IgD-negative memory B cell (primary cell): ENCODE measurements at regions not wholly inside any gene's neighbourhood (a gene's known extent, or its start where the extent isn't known, plus 50 kb on each side); places are given as distances from the start of the nearest gene placed in this dataset.
A peak's percentile ranks its signal among the peaks of the same experiment; 100 is the strongest.

Experiments
- H3K27ac Mint-ChIP-seq, 3 donors: one replicate each; pipeline ENCODE4 v1.8.0; 2020 to 2022; ENCODE audit warnings: mild to moderate bottlenecking in 3 of 3, mixed read lengths in 3 of 3, moderate library complexity in 1 of 3
- H3K27me3 Mint-ChIP-seq: one replicate; pipeline ENCODE4 v1.8.0; 2021; ENCODE audit warnings: mixed read lengths
- H3K36me3 Mint-ChIP-seq: one replicate; pipeline ENCODE4 v1.8.0; 2020; ENCODE audit warnings: mild to moderate bottlenecking, mixed read lengths
- H3K4me1 Mint-ChIP-seq, 3 donors: one replicate each; pipeline ENCODE4 v1.8.0; 2020 to 2022; ENCODE audit warnings: mixed read lengths in 3 of 3, mild to moderate bottlenecking in 1 of 3
- H3K4me3 Mint-ChIP-seq, 4 donors: one replicate each; pipeline ENCODE4 v1.8.0; 2020 to 2022; ENCODE audit warnings: mild to moderate bottlenecking in 4 of 4, mixed read lengths in 4 of 4, moderate library complexity in 3 of 4
- H3K9me3 Mint-ChIP-seq, 3 donors: one replicate each; pipeline ENCODE4 v1.8.0; 2020 to 2021; ENCODE audit warnings: mixed read lengths in 3 of 3, mild to moderate bottlenecking in 1 of 3

DNA sequence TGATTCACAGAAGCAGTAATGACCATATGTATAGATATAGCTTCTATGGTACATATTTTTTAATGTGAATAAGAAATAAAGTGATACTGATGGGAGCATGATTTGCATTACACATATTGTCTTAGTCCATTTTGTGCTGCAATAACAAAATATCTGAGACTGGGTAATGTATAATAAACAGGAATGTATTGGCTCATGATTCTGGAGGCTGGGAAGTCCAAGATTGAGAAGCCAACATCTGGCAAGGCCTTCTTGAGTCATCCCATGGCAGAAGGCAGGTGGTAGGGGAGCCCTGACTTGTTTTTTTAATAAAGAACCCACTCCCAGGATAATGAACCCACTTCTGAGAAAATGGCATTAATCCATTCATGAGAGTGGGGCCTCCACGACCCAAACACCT lies 185.6 kb upstream of the RREB1 start:
- H3K9me3 Mint-ChIP-seq: peaks cover 0 to 3% (median 0%) of the 10 kb centered on the region in 3 donors
- H3K4me3 Mint-ChIP-seq: no peak overlapping the region
- H3K36me3 Mint-ChIP-seq: no peaks in the 10 kb centered on the region
- H3K27ac Mint-ChIP-seq: peak overlapping the region in 1 of 3 donors; percentile 80
- H3K4me1 Mint-ChIP-seq: peaks cover 0 to 1% (median 0%) of the 10 kb centered on the region in 3 donors
- peaks cover 8% of the 10 kb centered on the region for H3K27me3 Mint-ChIP-seq

DNA sequence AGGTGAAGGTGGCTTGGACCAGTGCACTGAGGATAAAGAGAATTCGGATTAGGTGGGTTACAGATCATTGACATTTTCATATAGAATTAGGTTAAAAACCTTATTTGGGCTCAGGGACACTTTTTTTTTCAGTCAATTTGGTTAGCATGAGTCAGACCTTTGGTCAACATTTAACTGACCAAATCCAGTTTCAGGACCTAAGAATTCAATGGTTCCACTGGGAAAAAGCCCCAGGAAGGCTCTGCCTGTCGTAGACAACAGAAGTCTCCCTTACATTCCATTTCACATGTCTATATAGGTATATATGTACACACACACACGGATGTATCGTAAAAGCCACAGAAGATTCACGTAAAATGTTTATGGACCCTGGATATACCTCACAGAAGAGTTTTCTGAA lies 184.2 kb upstream of the RREB1 start:
- no peak overlapping the region for H3K27ac Mint-ChIP-seq
- peaks cover 0 to 3% (median 0%) of the 10 kb centered on the region in 3 donors for H3K9me3 Mint-ChIP-seq
- no peaks in the 10 kb centered on the region for H3K4me1 Mint-ChIP-seq
- H3K36me3 Mint-ChIP-seq: no peaks in the 10 kb centered on the region
- no peak overlapping the region for H3K4me3 Mint-ChIP-seq
- peaks cover 8% of the 10 kb centered on the region for H3K27me3 Mint-ChIP-seq

DNA sequence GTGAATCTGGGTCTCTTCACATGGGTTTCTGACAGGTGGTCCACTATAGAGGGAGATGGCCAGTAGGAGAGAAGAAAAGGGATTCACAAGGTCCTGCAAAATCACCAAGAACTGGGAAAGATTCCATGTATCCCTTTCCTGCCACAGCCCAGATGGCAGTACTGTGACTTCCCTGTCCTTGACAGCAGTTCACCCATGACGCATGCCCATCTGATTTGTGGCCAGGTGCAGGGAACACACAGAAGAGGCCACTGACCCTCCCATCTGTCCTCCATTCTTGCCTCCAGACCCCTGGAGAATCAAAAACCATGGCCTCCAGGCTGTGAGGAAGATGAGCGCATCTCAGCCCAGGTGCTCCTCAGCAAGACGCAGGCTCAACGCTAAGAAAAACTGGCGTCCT lies 183.1 kb upstream of the RREB1 start:
- Mint-ChIP-seq H3K36me3 (no peaks in the 10 kb centered on the region), H3K9me3 (peaks cover 0 to 3% (median 0%) of the 10 kb centered on the region in 3 donors), H3K4me1 (peaks cover 0 to 3% (median 0%) of the 10 kb centered on the region in 3 donors), H3K4me3 (no peak overlapping the region), H3K27ac (no peak overlapping the region), H3K27me3 (peaks cover 11% of the 10 kb centered on the region)

DNA sequence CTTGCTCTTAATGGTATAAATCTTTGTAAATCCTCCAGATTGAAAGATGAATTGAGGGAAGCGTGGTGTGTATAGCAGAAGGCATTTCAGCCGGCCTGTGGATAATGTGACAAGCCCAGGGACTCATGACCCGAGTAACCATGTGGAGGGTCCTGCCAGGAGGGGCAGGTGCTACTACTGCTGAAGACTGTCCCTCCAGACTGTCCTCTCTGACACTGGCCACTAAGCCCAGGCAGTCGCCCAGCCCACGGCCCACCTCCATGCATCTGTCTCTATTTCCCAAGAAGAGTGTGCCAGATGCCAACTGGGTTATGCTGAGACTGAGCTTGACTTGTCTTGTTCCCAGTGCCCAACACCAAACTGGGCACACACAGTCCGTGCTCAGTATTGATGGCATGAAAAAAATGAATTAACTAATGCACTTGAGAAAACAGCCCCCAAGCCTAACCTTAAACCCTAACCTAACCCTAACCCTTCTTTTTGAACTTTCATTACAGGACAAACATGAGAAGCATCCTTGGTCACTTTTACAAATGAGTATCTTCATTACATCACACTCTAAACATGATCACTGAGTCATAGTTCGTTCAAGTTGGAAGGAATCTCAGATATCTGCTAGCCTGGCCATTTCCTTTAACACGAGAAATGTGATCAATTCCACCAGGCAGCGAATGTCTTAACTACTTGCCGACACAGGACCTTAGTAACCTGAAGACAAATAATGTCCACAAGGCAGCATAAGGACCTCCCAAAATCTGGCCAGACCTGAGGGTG lies 182.2 kb upstream of the RREB1 start:
- Mint-ChIP-seq H3K4me3 (no peak overlapping the region), H3K27ac (no peak overlapping the region), H3K4me1 (peaks cover 0 to 3% (median 0%) of the 10 kb centered on the region in 3 donors), H3K36me3 (no peaks in the 10 kb centered on the region), H3K9me3 (peaks cover 0 to 3% (median 0%) of the 10 kb centered on the region in 3 donors), H3K27me3 (peaks cover 10% of the 10 kb centered on the region)

DNA sequence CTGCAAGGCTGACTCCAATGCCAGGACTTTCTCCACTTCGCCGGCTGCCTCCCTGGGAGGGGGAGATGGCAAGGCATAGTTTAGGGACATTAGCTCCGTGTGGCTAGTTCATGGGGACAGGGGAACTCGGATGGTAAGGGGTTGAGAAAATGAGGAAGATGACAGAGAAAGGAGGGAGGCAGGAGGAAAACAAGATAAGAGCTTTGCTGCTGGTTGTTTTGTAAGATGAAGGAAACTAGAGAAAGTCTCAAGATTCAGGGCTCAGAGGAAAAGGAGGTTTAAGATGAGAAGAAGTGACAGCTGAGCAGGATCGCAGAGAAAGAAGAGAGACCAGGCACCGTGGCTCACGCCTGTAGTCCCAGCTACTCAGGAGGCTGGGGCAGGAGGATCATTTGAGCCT lies 180.9 kb upstream of the RREB1 start:
- no peak overlapping the region for H3K4me3 Mint-ChIP-seq

DNA sequence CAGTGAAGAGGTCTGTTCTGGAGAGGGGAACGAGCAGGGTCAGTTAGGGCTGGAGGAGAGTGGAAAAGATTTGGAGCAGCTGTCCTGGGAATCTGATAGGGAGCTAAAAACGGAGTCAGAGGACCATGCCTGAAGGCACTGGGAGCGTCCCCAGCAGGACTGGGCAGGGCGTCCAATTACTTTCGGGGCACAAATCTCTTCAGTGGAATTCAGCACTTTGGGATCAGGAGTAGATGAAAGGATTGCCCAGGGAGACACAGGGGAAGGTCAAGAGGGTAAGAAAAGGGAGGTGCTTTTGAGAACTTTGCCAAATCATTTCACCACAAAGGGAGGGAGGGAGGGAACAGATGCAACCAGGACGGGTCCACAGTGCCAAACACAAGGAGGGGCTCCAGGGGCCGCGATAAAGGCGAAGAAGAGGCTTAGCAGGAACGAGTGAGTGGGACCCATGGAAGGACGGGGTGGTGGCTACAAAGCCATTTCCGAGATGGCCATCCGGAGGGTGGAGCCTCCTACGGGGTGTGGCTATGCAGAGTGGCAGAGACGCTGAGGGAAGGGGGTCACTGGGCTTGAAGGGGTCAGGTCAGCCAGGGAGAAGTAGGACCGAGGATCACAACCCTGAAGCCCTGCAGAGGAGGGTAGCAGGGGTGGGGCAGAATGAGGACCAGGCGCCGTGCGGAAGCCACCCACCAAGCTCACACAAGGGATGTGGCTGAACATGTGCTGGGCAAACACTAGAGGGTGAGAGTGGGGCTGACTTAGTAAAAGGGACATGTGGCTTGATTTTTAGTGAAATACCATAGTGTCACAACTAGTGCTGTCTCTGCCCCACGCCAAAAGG lies 180.0 kb upstream of the RREB1 start:
- no peak overlapping the region for H3K27ac Mint-ChIP-seq
- H3K4me3 Mint-ChIP-seq: peak overlapping the region in 2 of 4 donors; percentile 43 to 74
- H3K4me1 Mint-ChIP-seq: peaks cover 8 to 10% (median 8%) of the 10 kb centered on the region in 3 donors
- peaks cover 0 to 3% (median 0%) of the 10 kb centered on the region in 3 donors for H3K9me3 Mint-ChIP-seq
- H3K27me3 Mint-ChIP-seq: peaks cover 4% of the 10 kb centered on the region
- H3K36me3 Mint-ChIP-seq: no peaks in the 10 kb centered on the region

More for the DNA sequence above, 180.9 kb upstream of the RREB1 start:
- Mint-ChIP-seq H3K36me3 (no peaks in the 10 kb centered on the region), H3K9me3 (peaks cover 0 to 3% (median 0%) of the 10 kb centered on the region in 3 donors), H3K4me1 (peaks cover 6 to 8% (median 7%) of the 10 kb centered on the region in 3 donors), H3K27me3 (peaks cover 4% of the 10 kb centered on the region), H3K27ac (no peak overlapping the region)

DNA sequence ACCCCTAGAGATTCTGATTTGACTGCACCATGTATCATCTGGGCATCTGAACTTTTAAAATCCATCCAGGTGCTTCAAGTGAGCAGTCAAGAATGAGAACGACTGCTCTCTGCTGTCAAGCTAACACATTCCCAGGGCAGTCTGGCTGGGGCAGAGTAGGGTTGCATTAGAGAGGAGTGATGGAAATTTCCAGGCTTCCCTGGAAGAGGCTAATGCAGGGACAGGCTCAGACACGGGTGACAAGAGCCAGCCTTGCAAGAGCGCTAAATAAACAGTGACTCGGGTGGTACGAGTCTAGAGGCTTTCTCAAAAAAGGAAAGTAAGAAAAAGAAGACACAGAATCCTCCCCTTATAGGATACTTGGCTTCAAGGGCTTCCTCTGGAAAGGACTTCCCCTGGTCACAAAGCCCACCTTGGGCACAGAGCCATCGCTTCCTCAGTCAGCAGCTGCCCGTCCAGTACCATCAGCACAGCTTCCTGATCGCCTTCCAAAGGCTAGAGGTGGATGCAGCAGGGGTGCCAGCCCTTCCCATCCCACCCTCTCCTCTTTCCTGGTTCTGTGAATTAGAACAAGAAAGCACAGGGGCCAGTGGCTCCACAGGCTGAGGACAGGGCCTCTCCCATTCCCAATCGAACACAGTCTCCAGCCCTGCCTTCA lies 177.4 kb upstream of the RREB1 start:
- peaks cover 8 to 14% (median 13%) of the 10 kb centered on the region in 3 donors for H3K4me1 Mint-ChIP-seq
- H3K4me3 Mint-ChIP-seq: no peak overlapping the region
- H3K9me3 Mint-ChIP-seq: peaks cover 0 to 3% (median 0%) of the 10 kb centered on the region in 3 donors
- H3K27me3 Mint-ChIP-seq: peaks cover 4% of the 10 kb centered on the region
- no peaks in the 10 kb centered on the region for H3K36me3 Mint-ChIP-seq
- no peak overlapping the region for H3K27ac Mint-ChIP-seq

DNA sequence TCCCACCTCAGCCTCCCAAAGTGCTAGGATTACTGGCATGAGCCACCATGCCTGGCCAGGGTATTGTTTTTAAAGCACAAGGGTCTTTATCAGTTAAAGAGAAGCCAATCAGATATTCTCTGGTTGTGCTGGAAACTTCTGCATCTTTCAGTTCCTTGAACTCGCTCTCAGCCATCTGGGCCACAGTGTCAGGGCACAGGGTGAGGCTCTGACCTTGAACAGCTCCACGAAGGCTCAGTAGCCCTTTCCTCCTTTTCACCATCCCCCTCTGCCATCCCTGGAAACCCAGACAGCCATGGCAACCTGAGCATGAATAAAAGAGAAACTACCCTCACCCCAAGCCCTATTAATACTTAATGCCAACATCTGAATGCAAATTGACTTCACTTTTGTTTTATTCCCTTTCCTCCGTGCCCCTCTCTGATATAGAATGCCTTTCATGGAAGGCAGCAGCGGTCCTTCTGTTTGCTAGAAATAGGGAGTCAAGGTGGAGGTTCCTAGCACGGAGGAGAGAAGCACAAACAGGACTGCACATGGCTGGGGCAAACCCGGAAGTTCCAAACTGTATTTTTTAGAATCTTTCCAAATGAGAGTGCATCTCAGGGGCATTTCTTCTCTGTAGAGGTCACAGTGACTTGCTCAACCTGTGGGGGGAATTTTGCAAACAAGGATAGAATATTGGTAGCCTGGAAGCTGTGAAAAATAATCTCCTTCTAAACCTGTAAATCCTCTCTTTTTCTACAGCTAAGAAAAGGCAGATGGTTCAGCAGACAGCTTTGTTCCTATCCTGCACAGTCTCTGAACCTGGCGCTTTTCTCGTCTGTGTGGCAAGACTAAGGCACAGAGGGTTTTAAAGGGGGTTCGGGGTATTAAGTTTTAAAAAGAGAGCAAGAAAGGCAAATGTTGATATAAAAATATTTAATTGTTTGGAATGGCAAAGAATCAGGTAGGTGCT lies 176.4 kb upstream of the RREB1 start:
- H3K4me1 Mint-ChIP-seq: peaks cover 8 to 14% (median 13%) of the 10 kb centered on the region in 3 donors
- H3K4me3 Mint-ChIP-seq: peak overlapping the region in 2 of 4 donors; percentile 69 to 89
- peaks cover 0 to 5% (median 0%) of the 10 kb centered on the region in 3 donors for H3K9me3 Mint-ChIP-seq
- H3K27me3 Mint-ChIP-seq: peaks cover 4% of the 10 kb centered on the region
- H3K36me3 Mint-ChIP-seq: no peaks in the 10 kb centered on the region
- H3K27ac Mint-ChIP-seq: peak overlapping the region in 1 of 3 donors; percentile 31

DNA sequence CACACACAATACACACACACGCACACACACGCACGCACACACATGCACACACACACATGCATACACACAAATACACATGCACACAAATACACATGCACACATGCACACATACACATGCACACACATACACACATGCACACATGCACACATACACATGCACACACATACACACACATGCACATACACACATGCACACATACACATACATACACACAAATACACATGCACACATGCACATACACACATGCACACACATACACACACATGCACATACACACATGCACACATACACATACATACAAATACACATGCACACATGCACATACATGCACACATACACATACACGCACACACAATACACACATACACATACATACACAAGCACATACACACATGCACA lies 175.4 kb upstream of the RREB1 start:
- H3K9me3 Mint-ChIP-seq: peaks cover 0 to 2% (median 0%) of the 10 kb centered on the region in 3 donors
- H3K27me3 Mint-ChIP-seq: peaks cover 4% of the 10 kb centered on the region
- no peak overlapping the region for H3K27ac Mint-ChIP-seq
- no peaks in the 10 kb centered on the region for H3K36me3 Mint-ChIP-seq
- H3K4me1 Mint-ChIP-seq: peaks cover 8 to 14% (median 13%) of the 10 kb centered on the region in 3 donors
- H3K4me3 Mint-ChIP-seq: peak overlapping the region in 1 of 4 donors; percentile 52

DNA sequence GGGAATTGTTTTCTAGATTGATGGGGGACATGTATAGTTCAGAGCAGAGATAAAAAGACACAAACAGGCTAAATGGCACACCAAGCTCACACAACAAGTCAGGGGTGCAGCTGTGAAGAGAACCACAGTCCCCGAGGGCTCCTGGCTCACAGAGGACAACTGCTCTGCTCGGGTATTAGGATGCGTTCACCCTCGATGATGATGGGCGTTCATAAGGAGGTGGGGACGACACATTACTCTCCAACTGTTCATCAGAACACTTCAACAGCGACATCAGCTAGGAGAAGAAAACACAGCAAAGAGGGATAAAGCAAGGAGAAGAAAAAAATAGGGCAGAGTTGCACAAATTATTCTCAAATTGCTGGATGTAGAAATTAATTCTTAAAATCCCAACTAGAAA lies 174.8 kb upstream of the RREB1 start:
- Mint-ChIP-seq H3K27ac (no peak overlapping the region), H3K36me3 (no peaks in the 10 kb centered on the region), H3K9me3 (peaks cover 0 to 2% (median 0%) of the 10 kb centered on the region in 3 donors), H3K4me1 (peaks cover 8 to 14% (median 13%) of the 10 kb centered on the region in 3 donors), H3K27me3 (peaks cover 4% of the 10 kb centered on the region), H3K4me3 (no peak overlapping the region)

DNA sequence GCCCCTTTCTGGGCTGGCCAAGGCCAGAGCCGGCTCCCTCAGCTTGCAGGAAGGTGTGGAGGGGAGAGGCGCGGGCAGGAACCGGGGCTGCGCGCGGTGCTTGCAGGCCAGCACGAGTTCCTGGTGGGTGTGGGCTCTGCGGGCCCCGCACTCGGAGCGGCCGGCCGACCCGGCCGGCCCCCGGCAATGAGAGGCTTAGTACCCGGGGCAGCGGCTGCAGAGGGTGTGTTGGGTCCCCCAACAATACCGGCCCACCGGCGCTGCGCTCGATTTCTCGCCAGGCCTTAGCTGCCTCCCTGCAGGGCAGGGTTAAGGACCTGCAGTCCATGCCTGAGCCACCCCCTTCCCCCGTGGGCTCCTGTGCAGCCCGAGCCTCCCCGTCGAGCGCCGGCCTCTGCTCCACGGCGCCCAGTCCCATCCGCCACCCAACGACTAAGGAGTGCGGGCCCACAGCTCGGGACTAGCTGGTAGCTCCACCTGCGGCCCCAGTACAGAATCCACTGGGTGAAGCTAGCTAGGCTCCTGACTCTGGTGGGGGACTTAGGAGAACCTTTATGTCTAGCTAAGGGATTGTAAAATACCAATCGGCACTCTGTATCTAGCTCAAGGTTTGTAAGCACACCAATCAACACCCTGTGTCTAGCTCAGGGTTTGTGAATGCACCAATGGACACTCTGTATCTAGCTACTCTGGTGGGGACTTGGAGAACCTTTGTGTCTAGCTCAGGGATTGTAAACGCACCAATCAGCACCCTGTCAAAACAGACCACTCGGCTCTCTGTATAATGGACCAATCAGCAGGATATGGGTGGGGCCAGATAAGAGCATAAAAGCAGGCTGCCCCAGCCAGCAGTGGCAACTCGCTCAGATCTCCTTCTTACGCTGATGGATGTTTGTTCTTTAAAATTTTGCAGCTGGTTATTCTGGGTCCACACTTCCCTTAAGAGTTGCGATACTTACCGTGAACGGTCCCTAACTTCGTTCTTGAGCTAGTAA lies 167.4 kb upstream of the RREB1 start:
- Mint-ChIP-seq H3K27ac (no peak overlapping the region), H3K4me1 (peaks cover 4 to 13% (median 6%) of the 10 kb centered on the region in 3 donors), H3K9me3 (peaks cover 0 to 2% (median 0%) of the 10 kb centered on the region in 3 donors), H3K36me3 (no peaks in the 10 kb centered on the region), H3K27me3 (no peaks in the 10 kb centered on the region), H3K4me3 (no peak overlapping the region)

DNA sequence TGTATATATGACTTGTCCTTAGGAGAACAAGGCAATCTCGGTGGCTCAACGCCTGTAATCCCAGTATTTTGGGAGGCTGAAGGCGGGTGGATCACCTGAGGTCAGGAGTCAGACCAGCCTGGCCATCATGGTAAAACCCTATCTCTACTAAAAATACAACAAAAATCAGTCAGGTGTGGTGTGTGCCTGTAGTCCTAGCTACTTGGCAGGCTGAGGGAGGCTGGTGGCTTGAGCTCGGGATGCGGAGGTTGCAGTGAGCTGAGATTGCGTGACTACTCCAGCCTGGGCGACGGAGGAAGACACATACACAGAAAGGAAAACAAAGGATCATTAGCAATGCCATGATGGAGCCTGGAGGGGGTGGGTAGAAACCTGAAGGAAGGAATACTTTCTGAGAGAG lies 166.6 kb upstream of the RREB1 start:
- no peaks in the 10 kb centered on the region for H3K27me3 Mint-ChIP-seq
- H3K27ac Mint-ChIP-seq: no peak overlapping the region
- peaks cover 4 to 13% (median 6%) of the 10 kb centered on the region in 3 donors for H3K4me1 Mint-ChIP-seq
- H3K4me3 Mint-ChIP-seq: no peak overlapping the region
- no peaks in the 10 kb centered on the region for H3K36me3 Mint-ChIP-seq
- H3K9me3 Mint-ChIP-seq: no peaks in the 10 kb centered on the region

DNA sequence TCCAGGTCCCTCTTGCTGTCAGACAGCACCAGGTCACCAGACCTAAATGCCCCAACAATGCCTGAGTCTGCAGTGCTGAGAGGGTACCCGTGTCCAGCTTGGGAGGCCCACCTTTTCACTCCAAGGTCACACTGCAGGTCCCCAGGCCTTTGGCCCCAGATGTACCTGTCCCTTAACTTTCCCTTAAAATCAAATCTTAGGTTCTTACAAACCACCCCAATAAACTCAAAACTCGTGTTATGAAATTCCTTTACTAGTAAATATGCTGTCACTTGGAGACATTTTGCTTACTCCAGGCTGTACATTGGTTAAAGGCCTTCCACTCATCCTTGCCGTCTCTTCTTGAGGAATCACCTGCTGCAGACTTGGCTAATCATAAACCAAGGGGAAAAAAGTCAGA lies 165.7 kb upstream of the RREB1 start:
- no peaks in the 10 kb centered on the region for H3K36me3 Mint-ChIP-seq
- peaks cover 2% of the 10 kb centered on the region for H3K27me3 Mint-ChIP-seq
- no peak overlapping the region for H3K27ac Mint-ChIP-seq
- H3K9me3 Mint-ChIP-seq: no peaks in the 10 kb centered on the region
- H3K4me1 Mint-ChIP-seq: peaks cover 4 to 13% (median 6%) of the 10 kb centered on the region in 3 donors
- no peak overlapping the region for H3K4me3 Mint-ChIP-seq
